GM10266 (cell line): ENCODE measurements at regions not wholly inside any gene's neighbourhood (a gene's known extent, or its start where the extent isn't known, plus 50 kb on each side); places are given as distances from the start of the nearest gene placed in this dataset.

Experiments used
- DNase-seq: peaks from one replicate; pipeline ENCODE4 v3.0.0; 2012; ENCODE audit errors: extremely low spot score
- CTCF ChIP-seq: IDR thresholded peaks from 2 replicates; pipeline ENCODE4 v1.5.1; 2012; ENCODE audit warnings: mild to moderate bottlenecking, low read depth; ENCODE audit not compliant: control insufficient read depth, insufficient read depth; ENCODE audit errors: missing control alignments

- no peak for DNase-seq
- TF ChIP-seq CTCF: no peak
Observed at GRCh38 chr2:118490330-118490729, 357.1 kb downstream of the EN1 start.

- DNase-seq: no peak
- TF ChIP-seq CTCF: no peak
Observed at GRCh38 chr2:118489712-118490299, 357.6 kb downstream of the EN1 start.

GRCh38 chr2:118481299-118481698 is 366.1 kb downstream of the EN1 start:
- no peak for DNase-seq
- TF ChIP-seq CTCF: no peak

- TF ChIP-seq CTCF: no peak
- no peak for DNase-seq
Observed at GRCh38 chr2:118479020-118479419, 368.4 kb downstream of the EN1 start.

GRCh38 chr2:118477111-118477862 is 370.2 kb downstream of the EN1 start:
- DNase-seq: no peak
- no peak for TF ChIP-seq CTCF

GRCh38 chr2:118475622-118476205 is 371.7 kb downstream of the EN1 start:
- no peak for TF ChIP-seq CTCF

GRCh38 chr2:118474541-118474920 is 372.9 kb downstream of the EN1 start:
- TF ChIP-seq CTCF: no peak
- no peak for DNase-seq

More at GRCh38 chr2:118475622-118476205, 371.7 kb downstream of the EN1 start:
- DNase-seq: no peak
